ENCODE measurements at regions not wholly inside any gene's neighbourhood (a gene's known extent, or its start where the extent isn't known, plus 50 kb on each side); places are given as distances from the start of the nearest gene placed in this dataset.

GRCh38 chr15:39363761-39364586, 216.9 kb upstream of the THBS1 start:
- no peak for DNase-seq

DNA sequence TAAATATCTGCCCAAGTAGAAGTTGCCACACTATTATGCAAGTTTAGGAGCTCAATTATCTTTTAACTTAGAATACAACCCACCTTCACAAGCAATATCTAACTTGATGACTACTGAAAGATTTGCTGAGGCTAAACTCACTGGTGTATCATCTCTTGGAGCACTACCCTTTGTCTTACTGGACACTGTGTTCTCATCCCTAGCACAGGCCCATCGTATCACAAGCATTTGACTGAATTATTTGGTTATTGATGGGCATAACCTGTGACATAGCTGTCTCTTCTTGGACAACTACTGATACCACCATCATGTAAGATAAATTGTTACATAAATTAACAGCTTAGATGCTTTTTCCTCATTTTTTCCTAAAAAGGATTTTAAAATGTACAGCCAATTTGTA, 216.2 kb upstream of the THBS1 start:
- DNase-seq = no peak

- DNase-seq = no peak
Observed at GRCh38 chr15:39365161-39365560, 215.7 kb upstream of the THBS1 start.

- no peak for DNase-seq
Observed at GRCh38 chr15:39365873-39366272, 215.0 kb upstream of the THBS1 start.

GRCh38 chr15:39367596-39367995, 213.3 kb upstream of the THBS1 start:
- no peak for DNase-seq

GRCh38 chr15:39369768-39370167, 211.1 kb upstream of the THBS1 start:
- DNase-seq = no peak

DNA sequence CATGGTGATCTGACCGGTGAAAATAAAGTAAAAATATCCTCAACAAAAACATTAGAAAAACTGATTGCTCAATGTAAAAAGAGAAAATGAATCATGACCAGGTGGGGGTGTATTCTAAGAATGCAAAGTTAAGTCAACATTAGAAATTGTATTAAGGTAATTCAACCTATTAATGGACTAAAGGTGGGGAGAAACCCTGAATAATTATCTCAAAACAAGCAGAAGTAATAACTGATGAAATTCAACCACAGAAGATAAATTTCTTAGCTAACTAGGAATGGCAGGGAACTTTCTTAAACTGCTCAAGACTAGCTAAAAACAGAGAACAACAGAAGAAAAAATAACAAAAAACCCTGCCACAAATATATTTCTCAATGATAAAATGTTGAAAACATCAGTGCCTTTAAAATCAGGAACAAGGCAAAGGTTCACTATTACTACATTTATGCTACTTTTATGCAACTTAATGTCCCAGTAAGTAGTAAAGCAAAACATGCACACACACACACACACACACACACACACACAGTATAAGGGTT, 204.4 kb upstream of the THBS1 start:
- DNase-seq = no peak

DNA sequence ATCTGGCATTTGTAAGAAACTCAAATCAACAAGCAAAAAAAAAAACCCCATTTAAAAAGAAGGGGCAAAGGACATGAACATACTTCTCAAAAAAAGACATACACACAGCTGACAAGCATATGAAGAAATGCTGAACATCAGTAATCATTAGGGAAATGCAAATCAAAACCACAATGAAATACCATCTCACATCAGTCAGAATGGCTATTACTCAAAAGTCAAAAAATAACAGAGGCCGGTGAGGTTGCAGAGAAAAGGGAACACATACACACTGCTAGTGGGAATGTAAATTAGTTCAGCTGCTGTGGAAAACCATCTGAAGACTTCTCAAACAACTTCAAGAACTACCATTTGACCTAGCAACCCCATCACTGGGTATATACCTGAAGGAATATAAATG, 199.4 kb upstream of the THBS1 start:
- DNase-seq = no peak

- no peak for DNase-seq
Observed at GRCh38 chr15:39388118-39388517, 192.8 kb upstream of the THBS1 start.

DNA sequence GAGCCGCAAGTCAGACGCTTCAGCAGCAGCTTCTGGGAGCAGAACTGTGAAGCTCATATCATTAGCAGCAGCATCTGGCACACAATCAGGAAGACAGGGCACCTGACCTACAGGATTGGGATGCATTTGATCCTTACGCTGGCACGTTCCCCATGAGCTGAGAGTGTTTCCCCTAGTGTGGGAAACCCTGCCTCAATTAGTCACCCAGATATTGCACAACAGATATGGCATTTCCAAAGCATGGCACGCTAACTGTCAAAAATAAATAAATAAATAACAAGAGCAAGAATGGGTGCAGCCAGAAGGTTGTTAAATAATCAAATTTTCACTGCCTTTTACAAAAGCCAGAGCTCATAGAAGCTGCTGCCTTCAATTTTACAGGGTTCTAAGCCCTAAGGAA, 189.6 kb upstream of the THBS1 start:
- DNase-seq = no peak

- no peak for DNase-seq
Observed at GRCh38 chr15:39392469-39393047, 188.3 kb upstream of the THBS1 start.

DNA sequence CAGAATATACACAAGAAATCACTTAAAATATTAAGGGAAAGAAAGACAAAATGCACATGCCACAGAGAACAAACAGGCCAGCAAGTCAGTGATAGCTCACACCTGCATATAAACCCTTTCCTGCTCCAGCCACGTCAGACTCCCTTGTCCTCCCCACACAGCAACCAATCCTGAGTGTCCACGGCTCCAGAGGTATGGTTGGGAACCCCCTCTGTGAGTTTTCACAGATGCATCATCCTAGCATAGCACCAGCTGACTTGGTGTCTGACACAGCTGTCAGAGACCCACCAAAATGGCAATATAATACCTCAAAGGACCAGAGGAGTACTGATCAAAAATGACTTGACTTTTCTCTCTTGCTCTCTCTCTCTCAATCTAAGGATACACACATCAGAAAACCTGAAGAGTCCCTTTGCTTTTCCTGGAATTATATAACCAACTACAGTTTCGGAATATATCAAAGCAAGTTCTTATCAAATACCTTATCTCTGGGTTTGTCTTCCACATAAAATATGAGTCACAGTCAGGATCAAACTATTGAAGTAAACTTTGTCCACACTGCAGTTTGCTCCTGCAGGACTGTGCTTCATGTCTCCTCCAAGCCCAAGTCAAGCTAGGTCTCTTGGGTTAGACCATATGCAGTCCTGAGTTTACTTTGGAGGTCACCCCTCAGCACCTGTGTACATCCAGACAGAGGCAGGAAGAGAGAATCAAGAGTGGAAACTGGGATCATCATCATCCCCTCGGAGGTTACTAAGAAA, 187.1 kb upstream of the THBS1 start:
- no peak for DNase-seq

GRCh38 chr15:39394496-39394895, 186.4 kb upstream of the THBS1 start:
- no peak for DNase-seq

GRCh38 chr15:39396979-39397615, 183.8 kb upstream of the THBS1 start:
- DNase-seq = no peak

DNA sequence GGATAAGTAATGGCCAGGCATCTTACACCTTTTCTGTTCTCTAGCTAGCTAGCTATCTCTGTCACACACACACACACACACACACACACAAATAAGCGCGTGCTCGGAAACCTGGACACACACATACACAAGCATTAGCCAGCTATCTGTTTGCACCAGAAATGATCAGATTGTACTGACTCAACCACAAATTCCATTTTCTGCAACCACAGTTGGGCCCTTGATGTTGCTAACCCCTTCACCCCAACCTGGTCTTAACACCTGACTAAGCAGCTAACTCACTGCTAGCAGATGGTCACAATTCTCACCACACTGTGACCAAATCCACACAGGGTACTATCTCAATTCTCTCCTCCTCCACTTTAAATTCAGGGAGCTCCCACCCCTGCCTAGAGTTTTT, 183.0 kb upstream of the THBS1 start:
- no peak for DNase-seq

DNA sequence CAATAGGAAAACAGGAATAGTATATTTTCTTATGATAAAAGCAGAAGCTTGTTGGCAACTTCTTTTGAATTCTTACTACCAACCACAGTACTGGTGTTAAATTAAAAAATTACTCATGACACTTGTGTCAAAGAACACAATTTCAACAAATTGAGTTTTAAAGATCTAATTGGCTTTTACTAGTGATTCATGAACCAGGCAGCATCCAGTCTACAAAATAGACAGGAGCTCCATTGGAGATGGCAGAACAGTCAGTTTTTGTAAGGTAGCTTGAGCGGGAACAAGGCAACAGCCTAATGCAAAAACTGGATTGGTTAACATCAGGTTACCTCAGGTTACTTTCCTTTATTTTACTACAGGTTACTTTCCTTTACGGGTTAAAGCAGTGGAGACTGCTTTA, 181.3 kb upstream of the THBS1 start:
- no peak for DNase-seq

GRCh38 chr15:39400002-39400401, 180.9 kb upstream of the THBS1 start:
- DNase-seq = no peak

GRCh38 chr15:39400821-39401550, 179.9 kb upstream of the THBS1 start:
- no peak for DNase-seq

GRCh38 chr15:39403640-39404117, 177.2 kb upstream of the THBS1 start:
- no peak for DNase-seq

DNA sequence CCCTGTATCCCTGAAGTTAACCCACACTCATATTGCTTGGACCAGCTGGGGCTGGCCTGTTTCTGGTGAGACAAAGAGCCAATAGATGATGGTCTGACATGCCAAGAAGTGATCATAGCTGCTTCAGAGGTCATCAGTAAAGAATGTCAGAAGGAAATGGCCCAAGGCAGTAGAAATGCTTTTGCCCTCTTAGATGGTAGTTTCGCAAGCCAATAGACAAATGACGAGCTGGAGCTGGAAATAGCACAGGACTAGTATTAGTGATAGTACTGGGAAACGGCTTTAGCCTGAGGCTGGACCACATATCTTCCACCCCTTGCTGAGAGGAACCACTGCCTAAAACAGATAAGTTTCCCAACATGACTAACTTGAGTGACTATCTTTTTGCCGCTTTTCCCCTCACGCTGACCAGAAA, 176.1 kb upstream of the THBS1 start:
- DNase-seq = no peak

GRCh38 chr15:39406485-39406884, 174.4 kb upstream of the THBS1 start:
- DNase-seq = no peak

GRCh38 chr15:39407116-39407515, 173.8 kb upstream of the THBS1 start:
- no peak for DNase-seq

Data from effector CD8-positive, alpha-beta T cell (primary cell).